Caki2 (cell line): ENCODE measurements at regions not wholly inside any gene's neighbourhood (a gene's known extent, or its start where the extent isn't known, plus 50 kb on each side); places are given as distances from the start of the nearest gene placed in this dataset.
A peak's percentile ranks its signal among the peaks of the same experiment; 100 is the strongest.
"Not testable (repeated sequence)": the region's sequence is repeated elsewhere in the genome, so short reads cannot be mapped to it uniquely, and the experiment has no call there.

Source experiments
- DNase-seq: peaks from one replicate; pipeline ENCODE4 v3.0.0-alpha.2; 2015; ENCODE audit warnings: low read depth
- in situ Hi-C: cut with HindIII; loops from 2 replicates; pipeline ENCODE4 v1.10.0; 2016; ENCODE audit warnings: low sequenced_read_pairs, low pct_unique_long_range_greater_than_20kb, mixed read lengths

DNA sequence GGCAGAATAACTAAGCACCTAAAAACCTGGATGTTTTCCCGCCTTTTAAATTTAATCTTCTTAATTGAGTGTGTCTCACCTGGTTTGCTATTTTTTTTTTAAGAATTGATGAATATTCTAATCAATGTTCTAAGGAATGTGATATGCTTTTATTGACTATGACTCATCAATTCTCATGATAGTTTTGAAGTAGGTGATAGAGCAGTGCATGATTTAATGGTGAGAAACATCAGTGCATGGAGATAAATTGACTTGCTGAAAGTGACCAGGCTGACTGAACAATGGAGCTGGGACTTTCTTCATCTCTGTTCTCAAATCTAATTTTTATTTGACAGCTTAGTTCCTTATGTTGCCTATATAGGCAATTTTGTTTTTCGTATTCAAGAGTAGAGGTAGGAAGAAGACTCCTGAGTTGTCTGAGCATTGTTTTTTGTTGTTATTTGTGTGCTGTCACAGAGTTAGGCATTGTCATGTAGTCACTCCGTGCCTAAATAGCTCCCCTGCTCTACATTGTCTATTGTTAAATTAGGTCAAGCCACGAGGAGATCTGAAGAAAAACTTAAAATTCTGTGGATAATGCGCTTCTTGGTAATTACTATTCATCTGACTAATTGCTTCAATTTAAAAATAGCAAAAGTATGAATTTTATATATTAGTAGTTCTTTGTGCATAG is 59.0 kb upstream of the NUTM2F start:
- not testable (repeated sequence) for DNase-seq

DNA sequence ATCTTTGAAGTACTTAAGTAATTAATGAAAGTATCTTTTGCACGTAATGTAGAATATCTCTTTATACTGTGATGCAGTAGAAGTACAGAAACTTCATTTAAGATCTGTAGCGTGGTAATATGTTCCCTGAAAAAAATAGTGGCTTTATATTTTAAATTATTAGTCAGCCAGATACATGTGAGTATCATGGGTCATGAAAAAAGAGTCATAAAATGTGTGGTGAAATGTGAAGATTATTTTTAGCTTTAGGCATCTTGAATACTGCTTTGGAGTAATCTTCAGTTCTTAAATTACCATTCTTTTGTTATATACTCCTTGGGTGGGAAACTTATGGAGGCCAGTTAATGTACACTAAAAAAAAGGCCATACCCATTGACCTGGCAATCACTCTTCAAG is 59.6 kb upstream of the NUTM2F start:
- DNase-seq, in situ Hi-C loops: not testable (repeated sequence)

More for the DNA sequence above, 59.0 kb upstream of the NUTM2F start:
- in situ Hi-C loops = not testable (repeated sequence)

DNA sequence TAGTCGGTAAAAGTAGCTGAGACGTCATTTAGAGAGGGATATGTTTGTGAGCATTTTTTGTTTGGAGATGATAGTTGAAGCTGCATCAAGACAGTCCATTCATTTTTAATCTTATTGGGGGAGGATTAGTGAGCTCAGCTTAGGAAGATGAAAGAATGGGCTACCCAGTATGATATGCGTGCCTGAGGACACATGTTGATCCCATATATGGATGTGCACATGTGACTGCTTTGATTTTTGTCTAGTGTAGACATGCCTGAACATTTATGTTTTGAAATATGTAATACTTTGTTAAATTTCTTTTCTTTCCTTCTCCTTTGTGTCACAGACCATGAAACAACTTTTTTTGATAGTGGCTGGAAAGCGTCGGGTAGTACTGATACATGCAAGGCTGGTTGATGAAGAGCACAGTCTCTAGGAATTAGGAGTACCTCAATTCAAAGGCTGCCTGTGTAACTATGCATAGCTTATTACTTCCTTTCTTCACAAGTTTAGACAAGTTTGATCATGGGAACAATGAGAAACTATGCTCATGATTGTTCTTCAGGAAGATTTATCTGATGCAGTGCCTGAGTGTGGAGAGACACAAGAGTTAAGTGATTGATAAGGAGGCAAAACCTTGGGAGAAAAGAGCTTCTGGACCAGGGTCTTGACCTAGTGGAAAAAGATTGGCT is 62.1 kb upstream of the NUTM2F start:
- DNase-seq, in situ Hi-C loops: not testable (repeated sequence)

DNA sequence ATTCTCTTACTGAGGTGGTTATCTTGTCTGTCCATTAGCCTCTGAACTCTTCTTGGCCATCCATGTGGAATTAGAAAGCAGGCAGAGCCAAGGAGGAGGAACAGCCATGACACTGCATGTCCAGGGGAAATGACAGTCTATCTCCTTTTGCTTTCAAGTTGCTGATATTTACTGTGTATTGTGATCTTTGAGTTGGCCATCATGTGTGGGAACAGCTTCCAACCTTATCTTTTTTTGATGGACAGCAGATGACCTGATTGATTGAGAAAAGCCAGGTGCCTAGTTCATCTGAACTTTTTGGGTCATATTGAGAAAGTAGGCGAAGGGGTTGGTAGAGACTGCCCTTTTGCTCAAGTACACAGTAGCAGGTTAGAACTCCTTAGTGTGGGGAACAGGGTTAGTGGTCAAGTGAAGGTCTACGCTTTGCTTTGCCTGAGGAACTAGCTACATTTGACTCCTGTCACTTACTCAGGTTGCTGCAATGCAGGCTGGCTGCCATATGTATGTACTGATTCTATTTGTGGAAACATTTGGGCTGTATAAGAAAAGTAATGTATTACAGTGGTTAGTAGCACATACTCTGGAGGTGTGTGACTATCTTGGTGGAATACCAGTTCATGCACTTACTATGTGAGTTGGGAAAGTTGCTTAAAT is 64.7 kb upstream of the NUTM2F start:
- in situ Hi-C loops, DNase-seq: not testable (repeated sequence)

DNA sequence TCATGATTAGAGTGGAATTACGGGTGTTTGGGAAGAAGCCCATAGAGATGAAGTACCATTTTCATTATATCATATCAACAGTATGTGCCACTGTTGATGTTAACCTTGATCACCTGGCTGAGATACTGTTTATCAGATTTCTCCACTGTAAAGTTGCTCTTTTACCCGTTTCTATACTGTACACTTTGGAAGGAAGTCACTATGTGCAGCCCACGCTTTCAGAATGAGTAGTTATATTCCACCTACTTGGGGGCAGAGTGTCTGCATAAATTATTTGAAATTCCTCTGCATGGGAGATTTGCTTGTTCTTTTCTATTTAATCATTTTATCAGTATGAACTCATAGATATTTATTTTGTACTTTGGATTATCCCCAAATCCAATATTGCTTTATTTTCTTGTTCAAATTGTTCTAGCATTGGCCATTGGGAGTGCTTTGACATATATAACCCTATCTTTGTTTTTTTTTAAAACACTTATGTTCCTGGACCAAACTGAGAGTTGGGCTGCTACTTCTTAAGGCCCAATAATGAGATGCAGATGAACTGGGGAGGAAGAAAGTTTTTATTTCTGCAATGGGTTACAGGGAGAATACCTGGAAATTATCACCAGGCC is 69.4 kb upstream of the NUTM2F start:
- DNase-seq, in situ Hi-C loops: not testable (repeated sequence)

DNA sequence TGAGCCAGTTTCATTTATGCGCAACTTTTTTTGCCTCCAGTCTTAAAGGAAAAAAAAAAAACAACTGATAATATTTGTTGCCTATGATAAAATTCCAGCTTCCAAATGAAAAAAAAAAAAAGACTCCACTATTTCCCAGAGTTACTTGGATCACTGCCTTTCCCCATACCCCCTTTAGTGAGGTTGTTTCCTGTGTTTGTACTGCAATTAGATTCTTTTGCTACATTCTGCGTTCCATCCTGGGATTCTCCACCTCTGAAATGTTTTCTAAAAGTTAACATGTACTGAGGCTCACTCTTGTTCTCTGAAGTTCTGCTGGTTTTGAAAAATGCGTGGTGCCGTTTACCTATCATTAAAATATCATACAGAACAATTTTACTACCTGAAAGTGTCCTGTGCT is 72.0 kb upstream of the NUTM2F start:
- DNase-seq, in situ Hi-C loops: not testable (repeated sequence)

DNA sequence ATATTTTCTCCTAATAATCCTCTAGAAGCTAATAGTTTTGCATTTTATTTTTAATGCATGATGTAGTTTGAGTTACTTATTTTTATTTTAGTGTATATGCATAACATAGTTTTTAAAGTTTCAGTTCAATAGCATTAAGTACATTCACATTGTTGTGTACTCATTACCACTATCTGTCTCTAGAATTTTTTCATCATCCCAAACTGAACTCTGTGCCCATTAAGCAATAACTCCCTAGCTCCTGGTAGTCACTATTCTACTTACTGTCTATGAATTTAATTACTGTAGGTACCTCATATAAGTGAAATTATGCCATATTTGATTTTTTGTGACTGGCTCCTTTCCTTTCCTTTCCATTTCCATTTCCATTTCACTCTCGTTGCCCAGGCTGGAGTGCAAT is 74.4 kb upstream of the NUTM2F start:
- in situ Hi-C loops, DNase-seq: not testable (repeated sequence)

DNA sequence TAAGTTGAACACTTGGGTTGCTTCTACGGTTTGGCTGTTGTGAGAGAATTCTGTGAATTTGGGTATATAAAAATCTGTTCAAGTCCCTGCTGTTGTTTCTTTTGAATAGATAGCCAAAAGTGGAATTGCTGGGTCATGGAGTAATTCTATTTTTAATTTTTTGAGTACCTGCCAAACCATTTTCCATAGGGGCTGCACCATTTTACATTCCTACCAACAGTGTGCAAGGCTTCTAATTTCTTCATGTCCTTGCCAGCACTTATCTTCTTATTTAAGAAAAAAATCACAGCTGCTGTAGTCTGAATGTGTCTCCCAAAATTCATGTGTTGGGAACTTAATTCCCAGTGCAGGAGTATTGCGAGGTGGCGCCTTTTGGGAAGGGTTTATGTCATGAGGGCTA is 75.1 kb upstream of the NUTM2F start:
- DNase-seq, in situ Hi-C loops: not testable (repeated sequence)

DNA sequence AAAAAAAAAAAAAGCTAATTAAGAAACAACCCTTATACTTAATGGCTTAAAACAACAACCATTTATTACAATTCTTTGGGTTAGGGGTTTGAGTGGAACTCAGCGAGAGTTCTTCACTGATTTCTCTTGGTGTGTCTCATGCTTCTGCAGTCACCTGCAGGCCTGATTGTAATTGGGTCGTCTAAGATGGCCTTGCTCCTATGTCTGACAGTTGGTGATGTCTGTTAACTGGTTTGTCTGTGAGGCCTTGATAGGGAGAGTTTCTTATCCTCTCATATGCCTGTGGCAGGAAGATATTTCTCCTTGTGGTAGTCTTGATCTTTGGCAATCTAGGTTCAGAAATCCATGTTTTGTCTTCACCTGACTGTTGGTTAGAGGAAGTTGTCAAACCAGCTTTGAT is 85.2 kb upstream of the NUTM2F start:
- DNase-seq, in situ Hi-C loops: not testable (repeated sequence)

DNA sequence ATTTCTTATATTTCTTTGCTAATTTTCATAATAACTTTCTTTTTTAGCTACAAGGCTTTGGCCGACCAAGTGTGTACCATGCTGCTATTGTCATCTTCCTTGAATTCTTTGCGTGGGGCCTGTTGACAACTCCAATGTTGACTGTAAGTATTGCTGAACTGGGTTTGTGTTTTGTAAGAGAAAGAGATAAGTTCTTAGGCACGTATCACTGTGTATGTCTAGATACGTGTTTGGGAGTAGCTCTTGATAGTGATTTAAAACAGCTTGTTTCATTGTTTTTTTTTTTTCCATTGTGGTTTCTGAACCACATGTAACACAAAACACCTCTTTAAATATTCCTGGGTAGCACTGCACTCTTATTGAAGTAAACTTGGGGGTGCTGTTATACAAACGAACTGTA is 86.7 kb upstream of the NUTM2F start:
- in situ Hi-C loops, DNase-seq: not testable (repeated sequence)

DNA sequence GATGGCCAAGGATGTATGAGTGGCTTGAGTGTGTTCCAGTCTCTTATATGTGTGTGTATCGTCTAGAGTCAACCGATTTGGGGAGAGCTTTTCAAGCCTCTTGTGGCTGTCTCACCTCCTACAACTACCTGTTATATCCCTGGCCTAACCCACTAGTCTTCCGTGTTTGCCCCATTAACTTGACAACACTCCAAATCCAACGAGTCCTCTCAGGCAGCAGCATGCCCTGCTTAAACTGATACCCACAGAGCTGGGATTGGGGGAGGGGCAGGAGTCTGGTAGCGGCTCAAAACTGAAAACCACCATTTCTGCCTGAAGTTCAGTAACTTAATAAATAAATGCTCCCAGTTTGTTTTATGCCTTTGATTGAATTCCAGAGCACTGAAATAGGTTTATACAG is 91.7 kb upstream of the NUTM2F start:
- DNase-seq, in situ Hi-C loops: not testable (repeated sequence)

DNA sequence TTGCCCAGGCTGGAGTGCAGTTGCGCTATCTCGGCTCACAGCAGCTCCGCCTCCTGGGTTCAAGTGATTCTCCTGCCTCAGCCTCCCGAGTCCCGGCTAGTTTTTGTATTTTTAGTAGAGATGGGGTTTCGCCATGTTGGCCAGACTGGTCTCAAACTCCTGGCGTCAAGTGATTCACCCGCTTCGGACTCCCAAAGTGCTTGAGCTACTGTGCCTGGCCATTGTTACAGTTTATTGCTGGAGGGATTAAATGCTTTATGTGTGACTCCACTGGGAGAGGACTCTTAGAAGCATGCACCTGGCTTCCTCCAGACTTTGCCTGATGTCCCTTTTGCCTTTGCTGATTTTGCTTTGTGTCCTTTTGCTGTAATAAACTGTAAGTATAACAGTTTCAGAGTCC is 93.5 kb upstream of the NUTM2F start:
- in situ Hi-C loops = not testable (repeated sequence)

DNA sequence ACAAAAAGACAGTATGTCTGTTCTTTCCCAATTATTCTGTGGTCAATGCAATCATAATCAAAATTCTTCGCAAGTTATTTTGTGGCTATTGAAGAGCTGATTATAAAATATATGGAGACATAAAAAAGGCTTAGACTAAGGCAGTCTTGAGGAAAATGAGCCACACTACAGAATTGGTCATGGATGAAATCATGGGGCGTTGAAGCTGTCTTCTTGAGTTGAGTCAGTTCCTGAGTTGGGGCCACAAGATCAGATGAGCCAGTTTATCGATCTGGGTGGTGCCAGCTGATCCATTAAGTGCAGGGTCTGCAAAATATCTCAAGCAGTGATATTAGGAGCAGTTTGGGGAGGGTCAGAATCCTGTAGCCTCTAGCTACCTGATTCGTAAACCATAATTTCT is 96.9 kb upstream of the NUTM2F start:
- in situ Hi-C loops, DNase-seq: not testable (repeated sequence)

More for the DNA sequence above, 93.5 kb upstream of the NUTM2F start:
- DNase-seq = not testable (repeated sequence)

DNA sequence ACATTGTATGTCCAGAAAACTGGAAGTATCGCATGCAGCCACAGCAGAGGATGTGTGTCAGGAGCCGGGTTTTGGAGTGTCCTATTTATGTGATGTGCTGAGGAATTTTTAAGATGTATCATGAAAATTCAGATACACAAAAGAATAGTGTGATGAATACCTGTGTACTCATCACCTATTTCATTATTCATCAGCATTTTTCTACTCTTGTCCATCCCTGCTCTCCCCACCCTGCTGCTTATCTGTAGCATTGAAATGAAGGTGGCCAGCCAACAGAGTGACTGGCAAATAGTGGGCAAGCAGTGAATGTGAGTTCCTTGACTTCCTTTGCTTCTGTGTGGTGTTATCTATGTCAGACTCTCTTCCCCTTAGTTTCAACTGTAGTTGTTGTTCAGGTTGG is 108.7 kb upstream of the NUTM2F start:
- in situ Hi-C loops, DNase-seq: not testable (repeated sequence)

DNA sequence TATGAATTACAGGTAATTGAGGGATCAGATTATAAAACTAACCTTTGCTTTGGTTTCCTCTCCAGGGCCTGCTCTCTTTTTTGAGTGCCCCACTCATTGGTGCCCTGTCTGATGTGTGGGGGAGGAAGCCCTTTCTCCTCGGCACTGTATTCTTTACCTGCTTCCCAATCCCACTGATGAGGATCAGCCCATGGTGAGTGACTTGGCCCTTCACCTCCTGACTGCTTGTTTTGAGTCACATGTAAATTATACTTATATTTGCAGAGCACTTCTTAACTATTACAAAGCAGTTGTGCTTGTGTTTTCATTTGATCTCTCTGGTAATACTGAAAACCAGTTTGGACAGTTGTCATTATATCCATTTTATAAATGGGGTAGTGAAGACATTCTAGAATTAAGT is 109.9 kb upstream of the NUTM2F start:
- in situ Hi-C loops, DNase-seq: not testable (repeated sequence)

DNA sequence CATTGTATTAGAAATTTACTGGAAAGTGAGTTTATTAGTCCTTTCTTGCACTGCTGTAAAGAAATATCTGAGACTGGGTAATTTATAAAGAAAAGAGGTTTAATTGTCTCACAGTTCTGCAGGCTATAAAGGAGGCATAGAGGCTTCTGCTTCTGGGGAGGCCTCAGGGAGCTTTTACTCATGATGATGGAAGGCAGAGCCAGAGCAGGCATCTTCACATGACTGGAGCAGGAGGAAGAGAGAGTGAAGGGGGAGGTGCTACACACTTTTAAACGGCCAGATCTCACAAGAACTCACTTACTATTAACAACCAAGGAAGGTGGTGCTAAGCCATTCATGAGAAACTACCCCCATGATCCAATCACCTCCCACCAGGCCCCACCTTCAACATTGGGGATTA is 112.7 kb upstream of the NUTM2F start:
- in situ Hi-C loops, DNase-seq: not testable (repeated sequence)

DNA sequence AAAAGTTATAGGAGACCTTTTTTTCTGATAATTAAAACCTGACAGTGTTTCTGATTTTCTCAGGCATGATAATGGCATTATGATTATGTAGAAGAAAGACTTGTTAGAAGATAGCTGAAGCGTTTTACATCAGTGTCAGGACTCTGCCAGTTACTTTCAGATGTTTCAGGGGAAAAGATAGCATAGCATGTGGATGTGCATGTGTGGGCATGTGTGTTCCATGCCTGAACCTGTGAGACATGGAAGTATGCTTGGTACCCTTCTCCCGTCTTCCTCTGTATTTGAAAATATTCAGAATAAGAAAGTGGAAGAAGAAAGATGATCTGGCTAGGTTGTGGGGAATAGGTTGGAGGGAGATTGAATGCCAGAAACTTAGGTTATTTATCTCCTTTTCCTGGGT is 113.1 kb upstream of the PCAT7 start:
- in situ Hi-C loops = no loop called here

DNA sequence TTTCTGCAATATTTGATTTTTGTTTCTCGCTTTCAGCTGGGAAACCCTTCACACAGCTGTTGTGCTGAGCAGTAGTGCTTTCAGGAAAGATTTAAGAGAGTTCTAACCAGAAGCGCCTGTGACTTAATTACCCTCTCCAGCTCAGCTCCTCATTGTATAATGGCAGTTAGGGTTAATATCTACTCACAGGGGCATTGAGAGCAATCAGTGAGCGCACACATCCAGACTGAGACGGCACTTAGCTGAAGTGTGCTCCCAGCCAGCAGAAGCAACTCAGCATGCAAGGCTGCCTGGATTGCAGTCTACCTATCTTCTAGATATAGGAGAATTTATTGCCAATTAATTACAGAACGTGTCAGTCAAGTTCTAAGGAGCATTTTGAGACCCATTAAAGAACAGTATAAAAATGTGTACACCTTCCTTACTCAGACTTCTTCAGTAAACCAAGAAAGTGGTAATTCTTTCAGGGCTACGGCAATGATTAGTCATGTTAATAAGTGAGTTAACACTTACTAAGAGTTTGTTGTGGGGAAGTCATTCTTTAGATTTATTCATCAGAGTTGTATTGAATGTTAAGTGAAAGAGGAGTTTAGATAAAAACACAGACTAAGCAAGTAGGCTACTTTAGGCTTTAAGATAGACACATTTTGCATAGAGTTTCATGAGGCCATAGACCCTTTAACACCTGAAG is 111.7 kb upstream of the PCAT7 start:
- DNase-seq = peak; percentile 38
- in situ Hi-C loops = no loop called here

More for the DNA sequence above, 113.1 kb upstream of the PCAT7 start:
- DNase-seq = no peak
